ENCODE measurements at regions not wholly inside any gene's neighbourhood (a gene's known extent, or its start where the extent isn't known, plus 50 kb on each side); places are given as distances from the start of the nearest gene placed in this dataset.
"Not testable (repeated sequence)": the region's sequence is repeated elsewhere in the genome, so short reads cannot be mapped to it uniquely, and the experiment has no call there.

GRCh38 chr11:87460279-87460678 lies 422.5 kb downstream of the TMEM135 start:
- Histone ChIP-seq H3K4me1 (no peaks in the 10 kb centered on the region), H3K27ac (no peak overlapping the region), H3K36me3 (no peaks in the 10 kb centered on the region), H3K27me3 (ENCODE audit: low read depth) (no peaks in the 10 kb centered on the region), H3K9me3 (no peaks in the 10 kb centered on the region), H3K4me3 (no peak overlapping the region)
- DNase-seq: no peak
- no peak for ATAC-seq
- intact Hi-C loops (cut with DNase I): no loop called here
- TF ChIP-seq CTCF (IDR thresholded peaks at IDR 0.05): no peak

- H3K36me3 ChIP-seq: no peaks in the 10 kb centered on the region
- intact Hi-C loops (cut with DNase I): no loop called here
- DNase-seq (no peak), ATAC-seq (no peak)
- no peaks in the 10 kb centered on the region for H3K4me1 ChIP-seq
- H3K27me3 ChIP-seq (ENCODE audit: low read depth): no peaks in the 10 kb centered on the region
- no peak overlapping the region for H3K27ac ChIP-seq
- H3K4me3 ChIP-seq: no peak overlapping the region
- TF ChIP-seq CTCF (IDR thresholded peaks at IDR 0.05): no peak
- H3K9me3 ChIP-seq: no peaks in the 10 kb centered on the region
These were observed 421.6 kb downstream of the TMEM135 start for GRCh38 chr11:87459351-87459750.

GRCh38 chr11:87456499-87456898 lies 418.8 kb downstream of the TMEM135 start:
- DNase-seq (no peak), ATAC-seq (no peak)
- H3K36me3 ChIP-seq: no peaks in the 10 kb centered on the region
- intact Hi-C loops (cut with DNase I): no loop called here
- H3K4me3 ChIP-seq: no peak overlapping the region
- no peaks in the 10 kb centered on the region for H3K4me1 ChIP-seq
- H3K27ac ChIP-seq: no peak overlapping the region
- no peaks in the 10 kb centered on the region for H3K9me3 ChIP-seq
- TF ChIP-seq CTCF (IDR thresholded peaks at IDR 0.05): no peak
- H3K27me3 ChIP-seq (ENCODE audit: low read depth): no peaks in the 10 kb centered on the region

GRCh38 chr11:87455180-87455579 lies 417.4 kb downstream of the TMEM135 start:
- Histone ChIP-seq H3K4me1 (no peaks in the 10 kb centered on the region), H3K27me3 (ENCODE audit: low read depth) (no peaks in the 10 kb centered on the region), H3K9me3 (no peaks in the 10 kb centered on the region), H3K4me3 (no peak overlapping the region), H3K27ac (no peak overlapping the region), H3K36me3 (no peaks in the 10 kb centered on the region)
- no peak for DNase-seq
- TF ChIP-seq CTCF (IDR thresholded peaks at IDR 0.05): no peak
- intact Hi-C loops (cut with DNase I): no loop called here
- ATAC-seq: no peak

GRCh38 chr11:87454241-87454640 lies 416.5 kb downstream of the TMEM135 start:
- no peak overlapping the region for H3K4me3 ChIP-seq
- ATAC-seq (no peak), DNase-seq (no peak)
- H3K36me3 ChIP-seq: no peaks in the 10 kb centered on the region
- intact Hi-C loops (cut with DNase I): no loop called here
- H3K9me3 ChIP-seq: no peaks in the 10 kb centered on the region
- no peaks in the 10 kb centered on the region for H3K27me3 ChIP-seq (ENCODE audit: low read depth)
- H3K27ac ChIP-seq: no peak overlapping the region
- no peak for TF ChIP-seq CTCF (IDR thresholded peaks at IDR 0.05)
- no peaks in the 10 kb centered on the region for H3K4me1 ChIP-seq

GRCh38 chr11:87453531-87454089 lies 415.9 kb downstream of the TMEM135 start:
- no peak for ATAC-seq

GRCh38 chr11:87452025-87452424 lies 414.3 kb downstream of the TMEM135 start:
- H3K36me3 ChIP-seq; ATAC-seq; H3K27me3 ChIP-seq (ENCODE audit: low read depth); DNase-seq; H3K4me3 ChIP-seq; H3K4me1 ChIP-seq; H3K9me3 ChIP-seq; H3K27ac ChIP-seq; intact Hi-C loops (cut with DNase I): not testable (repeated sequence)

More at GRCh38 chr11:87453531-87454089, 415.9 kb downstream of the TMEM135 start:
- Histone ChIP-seq H3K27ac (no peak overlapping the region), H3K4me1 (no peaks in the 10 kb centered on the region), H3K4me3 (no peak overlapping the region), H3K27me3 (ENCODE audit: low read depth) (no peaks in the 10 kb centered on the region), H3K9me3 (no peaks in the 10 kb centered on the region), H3K36me3 (no peaks in the 10 kb centered on the region)
- intact Hi-C loops (cut with DNase I): no loop called here
- TF ChIP-seq CTCF (IDR thresholded peaks at IDR 0.05): no peak
- DNase-seq: no peak
